Activated naive CD4-positive, alpha-beta T cell treated with anti-CD3 and anti-CD28 coated beads for 36 hours (primary cell): ENCODE measurements at regions not wholly inside any gene's neighbourhood (a gene's known extent, or its start where the extent isn't known, plus 50 kb on each side); places are given as distances from the start of the nearest gene placed in this dataset.
"Not testable (repeated sequence)": the region's sequence is repeated elsewhere in the genome, so short reads cannot be mapped to it uniquely, and the experiment has no call there.

ENCODE experiments used
- CTCF ChIA-PET: fragments of 350-600 bp; sonication (Branson Sonifier 250); formaldehyde crosslinking; loops from one replicate; lab custom pipeline; 2021; ENCODE audit warnings: antibody characterized with exemption; lab: Charles Lee
- DNase-seq: peaks from one replicate; pipeline ENCODE4 v3.0.0-alpha.2; 2020
- H3K27ac Mint-ChIP-seq: one replicate; pipeline ENCODE4 v1.8.0; 2021; ENCODE audit warnings: mild to moderate bottlenecking, mixed read lengths
- H3K27me3 Mint-ChIP-seq: one replicate; pipeline ENCODE4 v1.8.0; 2021; ENCODE audit warnings: low read depth, mixed read lengths
- H3K36me3 Mint-ChIP-seq: one replicate; pipeline ENCODE4 v1.8.0; 2021; ENCODE audit warnings: low read depth, mixed read lengths
- H3K4me1 Mint-ChIP-seq: one replicate; pipeline ENCODE4 v1.8.0; 2021; ENCODE audit warnings: low read depth, mixed read lengths
- H3K4me3 Mint-ChIP-seq: one replicate; pipeline ENCODE4 v1.8.0; 2021; ENCODE audit warnings: mild to moderate bottlenecking, moderate library complexity, mixed read lengths
- H3K9me3 Mint-ChIP-seq: one replicate; pipeline ENCODE4 v1.8.0; 2021; ENCODE audit warnings: mixed read lengths
- intact Hi-C: fragments of 100-400 bp; cut with micrococcal nuclease; formaldehyde crosslinking; loops from one replicate; pipeline ENCODE4 v1.15.1; 2023

DNA sequence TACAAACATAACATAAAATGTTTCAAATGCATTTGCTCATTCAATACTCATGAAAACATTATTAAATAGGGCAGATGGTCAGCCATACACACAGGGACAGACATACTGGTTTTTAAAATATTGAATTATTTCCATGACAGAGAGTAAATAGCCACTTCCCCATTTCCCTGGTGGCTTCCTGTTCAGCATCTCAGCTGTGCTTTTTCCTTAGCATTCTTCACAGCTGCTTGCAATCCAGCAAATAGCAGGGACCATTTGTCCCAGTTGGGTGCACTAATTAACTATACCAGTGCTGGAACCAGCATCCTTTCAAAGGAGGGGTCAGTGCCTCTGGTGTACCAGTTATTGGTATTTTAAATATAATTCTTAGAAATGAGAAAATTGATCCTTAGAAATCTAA, 964.7 kb downstream of the RAB28 start:
- intact Hi-C loops, result no loop called here
- H3K4me1 Mint-ChIP-seq, result no peaks in the 10 kb centered on the region
- no peak overlapping the region for H3K27ac Mint-ChIP-seq
- CTCF ChIA-PET, result no interaction called here
- no peak overlapping the region for H3K4me3 Mint-ChIP-seq
- DNase-seq, result no peak
- no peaks in the 10 kb centered on the region for H3K36me3 Mint-ChIP-seq
- peaks cover 4% of the 10 kb centered on the region for H3K9me3 Mint-ChIP-seq
- no peaks in the 10 kb centered on the region for H3K27me3 Mint-ChIP-seq

DNA sequence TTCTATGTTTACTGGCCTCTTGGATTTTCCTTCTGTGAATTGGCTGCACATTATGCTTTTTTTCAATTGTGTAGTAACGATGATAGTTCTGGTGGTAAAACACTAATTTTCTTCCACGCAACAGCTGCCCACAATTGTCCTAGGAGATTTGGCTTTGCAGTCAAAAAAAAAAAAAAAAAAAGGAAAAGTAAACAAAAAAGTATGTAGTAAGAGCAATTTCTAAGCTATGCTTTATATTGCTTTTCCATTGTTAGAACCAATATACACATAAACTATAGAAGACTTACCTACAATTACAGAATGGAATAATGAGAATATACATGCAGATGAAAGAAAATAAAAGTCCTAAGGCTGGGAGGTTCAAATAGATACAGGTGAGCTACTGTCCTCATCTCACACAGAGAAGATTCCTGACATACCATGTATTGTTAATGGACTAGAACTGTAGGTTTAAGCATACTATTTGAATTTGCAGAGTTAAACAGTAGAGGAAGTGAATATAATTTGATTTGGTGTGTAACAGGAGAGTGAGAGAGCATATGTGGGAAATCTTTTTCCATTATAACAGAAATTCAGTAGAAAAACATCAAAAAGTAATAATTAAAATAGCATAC, 976.2 kb downstream of the RAB28 start:
- Mint-ChIP-seq H3K4me3 (no peak overlapping the region), H3K9me3 (peaks cover 5% of the 10 kb centered on the region), H3K27ac (no peak overlapping the region), H3K27me3 (no peaks in the 10 kb centered on the region), H3K36me3 (no peaks in the 10 kb centered on the region), H3K4me1 (no peaks in the 10 kb centered on the region)
- CTCF ChIA-PET, result no interaction called here
- DNase-seq, result no peak
- intact Hi-C loops, result no loop called here

DNA sequence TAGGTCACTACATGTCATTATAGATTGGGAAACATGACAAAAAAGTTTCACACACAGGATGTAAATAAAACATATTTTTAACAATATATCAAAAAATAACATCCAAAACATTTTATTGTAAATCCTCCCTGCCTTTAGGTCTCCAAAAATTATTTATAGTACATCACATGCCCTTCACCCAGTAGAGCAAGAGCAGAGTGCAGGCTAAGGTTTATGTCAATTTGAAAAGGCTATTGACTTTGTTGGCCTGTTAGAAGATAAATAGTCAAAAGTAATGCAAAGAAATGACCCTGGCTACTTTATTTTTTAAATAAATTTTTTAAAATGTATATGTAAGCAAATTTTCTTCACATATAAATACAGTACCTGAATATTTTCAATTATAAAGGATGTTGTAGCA, 983.7 kb downstream of the RAB28 start:
- no peak for DNase-seq
- H3K9me3 Mint-ChIP-seq, result peaks cover 7% of the 10 kb centered on the region
- CTCF ChIA-PET, result no interaction called here
- intact Hi-C loops, result no loop called here
- H3K27me3 Mint-ChIP-seq, result no peaks in the 10 kb centered on the region
- H3K4me3 Mint-ChIP-seq, result no peak overlapping the region
- H3K27ac Mint-ChIP-seq, result no peak overlapping the region
- no peaks in the 10 kb centered on the region for H3K36me3 Mint-ChIP-seq
- H3K4me1 Mint-ChIP-seq, result no peaks in the 10 kb centered on the region

DNA sequence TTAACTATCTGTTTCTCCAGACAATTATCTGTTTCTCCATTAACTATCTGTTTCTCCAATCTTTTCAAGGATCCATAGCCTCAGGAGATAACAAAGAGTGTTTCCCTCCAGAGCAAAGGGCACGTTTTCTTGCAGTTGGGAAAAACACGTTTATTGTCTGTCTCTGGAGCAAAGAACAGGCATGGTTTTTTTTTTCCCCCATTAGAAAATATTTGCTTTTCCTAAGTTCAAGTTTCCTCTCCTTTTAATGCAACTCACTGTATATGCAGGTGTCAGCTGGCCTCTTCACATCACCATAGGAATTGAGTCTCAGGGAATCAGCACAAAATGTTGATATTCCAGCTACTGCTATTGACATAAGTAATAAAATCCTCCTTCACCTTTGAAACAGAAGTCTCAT, 984.4 kb downstream of the RAB28 start:
- Mint-ChIP-seq H3K4me3 (no peak overlapping the region), H3K27me3 (no peaks in the 10 kb centered on the region), H3K4me1 (no peaks in the 10 kb centered on the region), H3K27ac (no peak overlapping the region), H3K9me3 (peaks cover 7% of the 10 kb centered on the region), H3K36me3 (no peaks in the 10 kb centered on the region)
- DNase-seq, result no peak
- CTCF ChIA-PET, result no interaction called here
- intact Hi-C loops, result no loop called here

DNA sequence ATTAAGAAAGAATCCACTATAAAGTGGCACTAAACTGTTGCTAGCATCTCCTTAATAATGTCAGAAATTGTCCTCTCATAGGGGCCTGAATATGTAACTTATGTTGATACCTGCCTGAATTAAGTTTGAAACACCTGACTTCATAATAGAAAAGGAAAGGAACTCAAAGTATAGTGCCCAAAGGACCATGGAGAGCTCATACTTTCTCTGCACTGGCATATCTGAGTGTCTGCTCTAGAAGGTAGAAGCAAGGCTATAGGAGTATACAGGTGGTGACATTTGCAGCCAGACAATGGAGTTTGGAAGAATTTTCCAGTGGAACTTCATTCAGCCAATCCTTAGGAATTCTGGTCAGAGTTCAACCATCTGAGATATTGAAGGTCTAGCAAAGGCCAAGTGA, 988.9 kb downstream of the RAB28 start:
- Mint-ChIP-seq H3K36me3 (no peaks in the 10 kb centered on the region), H3K27me3 (no peaks in the 10 kb centered on the region), H3K9me3 (peaks cover 3% of the 10 kb centered on the region), H3K27ac (no peak overlapping the region), H3K4me3 (no peak overlapping the region), H3K4me1 (no peaks in the 10 kb centered on the region)
- CTCF ChIA-PET, result interaction anchor here (1.1 kb wide), 1 partner anchor 11 kb away, joined by 3 read pairs; no protein-coding TSS in a partner anchor
- intact Hi-C loops, result no loop called here
- DNase-seq, result no peak

DNA sequence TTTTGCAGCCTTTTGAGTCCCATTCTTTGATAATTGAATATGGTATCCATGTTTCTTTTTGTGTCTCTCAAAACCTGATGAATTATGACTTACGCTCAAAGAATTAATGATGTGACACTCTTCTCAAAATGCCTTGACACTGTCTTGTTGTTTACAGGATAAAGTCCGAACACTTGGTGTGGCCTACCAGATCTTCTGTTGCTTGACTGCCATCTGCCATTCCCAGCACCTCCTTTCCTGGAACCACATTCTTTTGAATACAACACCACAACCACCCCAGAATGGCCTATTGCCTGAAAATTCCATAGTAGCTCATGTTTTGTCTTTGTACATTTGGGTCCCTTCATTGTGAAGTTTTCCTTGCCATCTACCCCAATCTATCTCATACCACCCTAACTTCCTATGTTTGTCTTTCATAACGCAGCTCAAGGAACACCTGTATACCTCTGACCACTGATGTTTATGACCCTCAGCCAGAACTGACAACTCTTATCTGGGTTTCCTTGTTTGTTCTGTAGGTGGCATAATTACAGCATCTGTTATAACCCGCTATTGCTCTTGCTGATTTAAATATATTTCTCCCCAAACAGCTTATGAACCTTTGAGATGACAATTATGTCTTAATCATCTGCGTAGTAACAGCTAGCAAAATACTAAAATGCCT, 991.3 kb downstream of the RAB28 start:
- no peaks in the 10 kb centered on the region for H3K36me3 Mint-ChIP-seq
- DNase-seq, result no peak
- H3K27me3 Mint-ChIP-seq, result no peaks in the 10 kb centered on the region
- no peak overlapping the region for H3K27ac Mint-ChIP-seq
- CTCF ChIA-PET, result no interaction called here
- H3K4me1 Mint-ChIP-seq, result no peaks in the 10 kb centered on the region
- no peak overlapping the region for H3K4me3 Mint-ChIP-seq
- peaks cover 3% of the 10 kb centered on the region for H3K9me3 Mint-ChIP-seq
- intact Hi-C loops, result no loop called here

DNA sequence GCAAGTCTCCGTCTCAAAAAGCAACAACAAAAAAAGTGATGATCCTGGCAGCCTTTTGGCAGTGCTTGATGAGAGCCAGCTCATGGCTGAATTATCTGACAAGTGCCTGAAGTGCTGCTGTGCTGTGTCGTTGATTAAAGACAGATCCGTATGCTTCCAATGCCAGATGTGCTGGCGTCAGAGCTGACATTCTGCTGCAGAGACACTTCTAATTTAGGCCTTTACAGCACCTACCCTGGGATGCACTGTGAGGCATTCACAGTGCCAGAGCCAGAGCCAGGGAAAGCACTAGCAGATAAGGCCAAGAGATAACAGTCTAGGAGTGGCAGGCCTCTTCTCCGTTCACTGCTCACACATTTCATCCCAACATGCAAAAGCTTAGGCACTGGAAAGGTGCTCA, 995.5 kb downstream of the RAB28 start:
- no peaks in the 10 kb centered on the region for H3K36me3 Mint-ChIP-seq
- CTCF ChIA-PET, result interaction anchor here (0.7 kb wide), 1 partner anchor 10 kb away, joined by 3 read pairs; no protein-coding TSS in a partner anchor
- no peak overlapping the region for H3K4me3 Mint-ChIP-seq
- no peak overlapping the region for H3K27ac Mint-ChIP-seq
- intact Hi-C loops, result no loop called here
- no peaks in the 10 kb centered on the region for H3K4me1 Mint-ChIP-seq
- H3K9me3 Mint-ChIP-seq, result peaks cover 6% of the 10 kb centered on the region
- H3K27me3 Mint-ChIP-seq, result no peaks in the 10 kb centered on the region
- DNase-seq, result no peak

DNA sequence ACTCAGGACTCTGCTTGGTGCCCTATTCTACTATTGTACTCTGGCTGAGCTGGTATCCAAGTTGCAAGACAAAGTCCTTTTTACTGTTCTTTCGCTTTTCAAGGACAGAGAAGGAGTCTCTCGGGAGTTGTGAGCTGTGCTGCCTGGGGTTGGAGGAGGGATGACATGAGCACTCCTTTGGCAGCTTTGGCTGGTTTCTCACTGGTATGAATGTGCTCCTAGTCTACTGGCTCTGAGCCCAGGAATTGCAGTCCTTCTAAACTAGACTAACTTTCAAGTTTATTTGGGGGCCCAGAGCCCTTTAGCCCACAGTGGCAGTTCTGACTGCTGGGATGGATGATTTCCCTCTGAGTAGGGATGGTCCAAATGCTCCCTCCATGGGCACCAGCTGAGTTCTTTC, 997.1 kb downstream of the RAB28 start:
- Mint-ChIP-seq H3K36me3 (no peaks in the 10 kb centered on the region), H3K9me3 (peaks cover 7% of the 10 kb centered on the region), H3K4me1 (no peaks in the 10 kb centered on the region), H3K27ac (no peak overlapping the region), H3K27me3 (no peaks in the 10 kb centered on the region), H3K4me3 (no peak overlapping the region)
- CTCF ChIA-PET, result no interaction called here
- no peak for DNase-seq
- intact Hi-C loops, result no loop called here

DNA sequence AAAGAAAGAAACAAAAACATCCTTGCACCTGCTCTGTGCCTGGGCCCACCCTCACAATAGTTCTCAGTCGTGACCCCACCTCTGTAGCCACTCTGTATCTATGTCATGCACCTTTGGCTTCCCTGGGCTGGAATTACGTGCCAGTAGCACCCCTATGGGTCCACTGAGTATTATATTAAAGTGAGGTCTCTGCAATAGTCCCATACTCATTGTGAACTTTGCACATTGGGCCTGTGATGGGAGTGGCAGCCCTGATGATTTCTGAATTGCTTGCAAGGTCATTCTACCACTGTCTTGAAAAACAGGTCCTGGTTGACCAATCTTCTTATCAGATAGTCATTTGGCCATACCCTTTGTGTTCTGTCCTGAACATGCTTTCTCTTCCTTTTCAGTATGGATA, 1012.1 kb downstream of the RAB28 start:
- intact Hi-C loops, result no loop called here
- CTCF ChIA-PET, result no interaction called here
- Mint-ChIP-seq H3K4me3 (no peak overlapping the region), H3K4me1 (no peaks in the 10 kb centered on the region), H3K27ac (no peak overlapping the region), H3K9me3 (no peaks in the 10 kb centered on the region), H3K36me3 (no peaks in the 10 kb centered on the region), H3K27me3 (no peaks in the 10 kb centered on the region)
- no peak for DNase-seq

DNA sequence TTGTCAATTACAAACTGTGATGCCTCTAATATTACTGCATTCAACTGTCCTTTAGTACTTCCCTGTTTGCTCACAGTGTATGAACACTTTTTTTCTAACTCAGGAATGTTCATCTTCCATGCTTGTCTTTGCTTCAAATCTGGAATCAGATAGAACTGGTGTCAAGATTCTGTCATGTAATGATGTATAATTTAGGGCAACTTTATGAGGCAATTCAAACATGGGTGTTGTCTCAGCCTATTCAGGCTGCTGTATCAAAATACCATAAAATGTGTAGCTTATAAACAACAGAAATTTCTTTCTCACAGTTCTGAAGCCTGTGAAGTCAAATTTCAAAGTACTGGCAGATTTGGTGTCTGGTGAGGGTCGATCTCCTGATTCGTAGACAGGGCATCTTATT, 1012.9 kb downstream of the RAB28 start:
- H3K36me3 Mint-ChIP-seq, result no peaks in the 10 kb centered on the region
- no peaks in the 10 kb centered on the region for H3K9me3 Mint-ChIP-seq
- no peak for DNase-seq
- intact Hi-C loops, result no loop called here
- no peak overlapping the region for H3K4me3 Mint-ChIP-seq
- no peaks in the 10 kb centered on the region for H3K4me1 Mint-ChIP-seq
- H3K27ac Mint-ChIP-seq, result no peak overlapping the region
- CTCF ChIA-PET, result no interaction called here
- no peaks in the 10 kb centered on the region for H3K27me3 Mint-ChIP-seq

DNA sequence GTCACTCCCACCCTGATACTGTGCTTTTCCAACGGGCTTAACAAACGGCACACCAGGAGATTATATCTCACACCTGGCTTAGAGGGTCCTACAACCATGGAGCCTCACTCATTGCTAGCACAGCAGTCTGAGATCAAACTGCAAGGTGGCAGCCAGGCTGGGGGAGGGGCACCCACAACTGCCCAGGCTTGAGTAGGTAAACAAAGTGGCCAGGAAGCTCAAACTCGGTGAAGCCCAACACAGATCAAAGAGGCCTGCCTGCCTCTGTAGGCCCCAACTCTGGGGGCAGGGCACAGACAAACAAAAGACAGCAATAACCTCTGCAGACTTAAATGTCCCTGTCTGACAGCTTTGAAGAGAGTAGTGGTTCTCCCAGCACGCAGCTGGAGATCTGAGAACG, 1022.6 kb downstream of the RAB28 start:
- intact Hi-C loops, H3K36me3 Mint-ChIP-seq, DNase-seq, H3K4me3 Mint-ChIP-seq, H3K9me3 Mint-ChIP-seq, H3K27me3 Mint-ChIP-seq, H3K4me1 Mint-ChIP-seq, CTCF ChIA-PET, H3K27ac Mint-ChIP-seq: not testable (repeated sequence)

DNA sequence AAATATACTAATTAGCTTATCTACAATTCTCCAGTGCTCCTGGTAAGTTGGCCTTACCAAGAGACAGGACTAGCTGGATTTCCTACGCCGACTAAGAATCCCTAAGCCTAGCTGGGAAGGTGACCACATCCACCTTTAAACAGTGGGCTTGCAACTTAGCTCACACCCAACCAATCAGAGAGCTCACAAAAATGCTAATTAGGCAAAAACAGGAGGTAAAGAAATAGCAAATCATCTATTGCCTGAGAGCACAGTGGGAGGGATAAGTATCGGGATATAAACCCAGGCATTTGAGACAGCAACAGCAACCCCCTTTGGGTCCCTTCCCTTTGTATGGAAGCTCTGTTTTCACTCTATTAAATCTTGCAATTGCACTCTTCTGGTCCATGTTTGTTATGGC, 1025.0 kb downstream of the RAB28 start:
- Mint-ChIP-seq H3K27ac (no peak overlapping the region), H3K27me3 (no peaks in the 10 kb centered on the region), H3K4me1 (no peaks in the 10 kb centered on the region), H3K36me3 (no peaks in the 10 kb centered on the region), H3K9me3 (no peaks in the 10 kb centered on the region), H3K4me3 (no peak overlapping the region)
- intact Hi-C loops, result no loop called here
- DNase-seq, result no peak
- CTCF ChIA-PET, result no interaction called here

DNA sequence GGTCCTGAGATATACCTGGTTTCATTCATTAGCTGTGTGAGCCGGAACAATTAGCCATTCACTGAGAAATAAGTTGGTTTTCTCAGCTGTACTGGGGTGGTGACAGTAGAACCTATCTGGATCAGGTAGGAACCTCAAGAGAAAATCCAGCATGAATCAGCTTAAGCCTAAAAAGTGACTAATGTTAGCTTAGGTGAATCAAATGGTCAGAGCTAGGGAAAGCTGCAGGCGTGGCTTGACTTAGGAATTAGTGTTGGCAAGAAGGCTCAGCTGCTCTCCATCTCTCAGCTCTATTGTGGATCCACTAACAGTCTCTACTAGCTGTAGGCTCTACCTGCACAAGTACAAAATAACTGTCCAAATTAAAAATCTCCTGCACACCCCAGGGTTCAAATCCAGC, 1025.5 kb downstream of the RAB28 start:
- no peaks in the 10 kb centered on the region for H3K27me3 Mint-ChIP-seq
- H3K27ac Mint-ChIP-seq, result no peak overlapping the region
- no peaks in the 10 kb centered on the region for H3K4me1 Mint-ChIP-seq
- intact Hi-C loops, result no loop called here
- CTCF ChIA-PET, result no interaction called here
- H3K4me3 Mint-ChIP-seq, result no peak overlapping the region
- no peaks in the 10 kb centered on the region for H3K36me3 Mint-ChIP-seq
- no peak for DNase-seq
- H3K9me3 Mint-ChIP-seq, result no peaks in the 10 kb centered on the region
